ENCODE measurements at regions not wholly inside any gene's neighbourhood (a gene's known extent, or its start where the extent isn't known, plus 50 kb on each side); places are given as distances from the start of the nearest gene placed in this dataset.

DNA sequence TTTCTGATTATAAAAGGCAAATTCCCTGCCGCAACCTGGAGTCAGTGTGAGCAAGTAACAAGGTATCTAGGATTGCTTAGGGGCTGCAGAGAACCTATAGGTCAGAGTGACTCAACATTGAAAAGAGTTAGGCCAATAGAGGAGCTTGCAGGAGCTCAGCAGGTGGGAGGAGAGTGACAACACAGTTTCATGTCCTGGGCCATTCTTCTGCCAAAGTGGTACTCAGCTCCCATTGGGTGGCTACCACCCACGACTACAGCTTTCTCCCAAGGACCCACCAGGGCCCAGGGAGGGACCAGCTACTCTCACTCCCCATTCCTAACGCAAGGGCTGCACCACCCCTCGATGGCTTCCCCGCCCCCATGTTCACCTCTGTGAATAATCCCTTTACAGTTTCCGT is 86.7 kb upstream of the SPATA31C2 start:
- no peak for DNase-seq

DNA sequence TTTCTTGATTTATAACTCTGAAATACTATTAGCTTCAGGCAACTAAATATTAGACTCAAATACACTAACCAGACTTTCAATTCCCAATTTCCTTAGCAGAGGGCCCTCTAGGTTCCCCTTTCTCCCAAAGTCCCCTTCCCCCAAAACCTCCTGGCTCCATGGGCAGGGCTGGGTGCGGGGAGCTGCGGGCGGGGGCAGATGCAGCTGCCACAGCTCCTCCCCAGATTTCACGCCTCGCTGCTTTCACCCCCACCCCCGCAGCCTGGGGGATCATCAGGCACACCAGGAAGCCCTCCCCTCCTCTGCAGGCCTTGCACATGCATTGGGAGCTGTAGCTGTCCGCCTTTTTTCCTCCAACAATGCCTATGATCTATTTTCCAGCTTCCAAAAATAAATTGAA is 82.8 kb upstream of the SPATA31C2 start:
- DNase-seq = no peak

DNA sequence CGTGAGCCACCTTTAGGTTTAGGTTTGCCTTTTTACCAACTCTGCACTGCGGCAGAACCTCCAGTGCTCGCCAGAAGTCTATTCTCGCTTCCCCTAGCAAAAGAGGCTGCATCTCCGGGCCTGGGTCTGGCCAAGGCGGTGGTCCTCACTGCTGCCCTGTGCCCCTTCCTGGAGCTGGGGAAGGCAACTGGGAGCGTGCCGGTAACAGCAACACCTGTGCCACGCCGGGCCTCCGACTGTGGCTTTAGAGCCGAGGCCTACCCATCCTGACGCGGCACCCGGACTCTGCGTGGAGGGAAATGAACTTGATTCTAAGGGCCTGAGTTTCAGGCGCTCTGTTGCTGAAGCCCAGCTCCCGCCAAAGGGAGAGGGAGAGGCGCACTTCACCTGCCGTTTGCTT is 82.4 kb upstream of the SPATA31C2 start:
- no peak for DNase-seq

DNA sequence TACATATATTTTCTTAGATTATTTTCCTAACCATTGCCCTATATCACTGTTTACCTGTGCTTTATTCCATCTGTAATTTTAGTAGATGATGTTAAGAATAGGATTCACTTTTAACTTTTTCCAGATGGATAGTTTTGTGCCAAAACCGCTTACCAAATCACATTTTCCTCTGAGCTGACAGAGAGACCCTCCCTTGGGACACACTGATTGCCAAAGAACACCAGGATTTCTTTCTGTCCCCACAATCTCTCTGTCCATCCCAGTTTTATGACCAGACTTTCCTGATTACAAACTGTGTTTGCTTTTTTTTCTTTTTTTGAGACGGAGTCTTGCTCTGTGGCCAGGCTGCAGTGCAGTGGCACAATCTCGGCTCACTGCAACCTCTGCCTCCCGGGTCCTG is 81.3 kb upstream of the SPATA31C2 start:
- DNase-seq = no peak

DNA sequence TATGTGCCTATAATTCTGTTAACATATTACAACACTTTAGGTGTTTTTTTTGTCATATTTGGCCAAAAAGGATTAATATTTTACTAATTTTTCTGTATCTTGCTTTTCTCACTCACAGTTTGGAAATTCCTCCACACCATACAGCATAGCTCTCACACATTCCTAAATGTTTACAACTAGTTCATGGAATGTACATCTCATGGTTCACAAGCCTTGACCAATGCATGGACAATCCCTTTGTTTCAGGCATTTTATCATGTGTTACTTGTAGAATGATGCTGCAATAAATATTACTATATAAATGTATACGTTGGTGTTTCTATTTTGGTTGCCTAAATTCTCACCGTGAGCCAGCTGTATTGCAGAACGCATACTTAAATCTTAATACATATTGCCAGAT is 80.5 kb upstream of the SPATA31C2 start:
- no peak for DNase-seq

DNA sequence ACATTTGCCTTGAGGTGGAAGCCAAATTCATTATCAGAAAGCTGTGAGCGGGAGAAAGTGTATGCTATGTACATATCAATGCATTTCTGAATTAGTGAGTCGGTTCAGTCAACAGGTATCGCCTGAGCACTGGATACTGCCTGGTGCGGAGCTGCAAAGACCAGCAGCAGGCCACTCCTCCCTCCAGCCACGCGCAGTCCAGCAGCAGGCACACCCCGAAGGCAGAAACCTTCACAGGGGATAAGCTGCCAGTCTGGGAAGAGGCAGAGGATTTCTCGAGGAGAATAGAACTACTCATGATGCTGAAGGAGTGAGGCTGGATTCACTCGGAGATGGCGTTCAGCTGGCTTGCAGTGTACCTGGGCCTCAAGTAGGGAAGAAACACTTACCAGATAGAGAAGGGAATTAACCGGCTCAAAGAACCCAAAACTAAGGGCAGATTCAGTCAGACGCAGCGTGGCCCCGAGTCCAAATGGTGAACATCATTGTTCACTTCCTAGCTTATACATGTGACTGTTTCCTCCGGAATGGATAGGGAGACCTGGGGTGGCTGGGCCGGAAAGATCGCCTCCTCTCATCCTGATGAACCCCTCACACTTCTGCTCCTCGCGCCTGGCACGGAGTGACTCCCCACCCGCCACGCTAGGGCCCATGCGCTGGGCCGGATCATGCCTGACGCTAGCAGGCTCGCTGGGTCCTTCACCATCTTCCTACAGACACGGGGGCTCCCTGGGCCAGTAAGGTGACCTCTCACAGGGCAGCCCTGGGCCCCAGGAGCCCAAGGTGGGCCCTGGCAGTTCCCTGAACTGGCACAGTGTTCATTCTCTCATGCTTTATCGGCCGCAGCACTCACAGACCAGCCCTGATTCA is 78.1 kb upstream of the SPATA31C2 start:
- no peak for DNase-seq

DNA sequence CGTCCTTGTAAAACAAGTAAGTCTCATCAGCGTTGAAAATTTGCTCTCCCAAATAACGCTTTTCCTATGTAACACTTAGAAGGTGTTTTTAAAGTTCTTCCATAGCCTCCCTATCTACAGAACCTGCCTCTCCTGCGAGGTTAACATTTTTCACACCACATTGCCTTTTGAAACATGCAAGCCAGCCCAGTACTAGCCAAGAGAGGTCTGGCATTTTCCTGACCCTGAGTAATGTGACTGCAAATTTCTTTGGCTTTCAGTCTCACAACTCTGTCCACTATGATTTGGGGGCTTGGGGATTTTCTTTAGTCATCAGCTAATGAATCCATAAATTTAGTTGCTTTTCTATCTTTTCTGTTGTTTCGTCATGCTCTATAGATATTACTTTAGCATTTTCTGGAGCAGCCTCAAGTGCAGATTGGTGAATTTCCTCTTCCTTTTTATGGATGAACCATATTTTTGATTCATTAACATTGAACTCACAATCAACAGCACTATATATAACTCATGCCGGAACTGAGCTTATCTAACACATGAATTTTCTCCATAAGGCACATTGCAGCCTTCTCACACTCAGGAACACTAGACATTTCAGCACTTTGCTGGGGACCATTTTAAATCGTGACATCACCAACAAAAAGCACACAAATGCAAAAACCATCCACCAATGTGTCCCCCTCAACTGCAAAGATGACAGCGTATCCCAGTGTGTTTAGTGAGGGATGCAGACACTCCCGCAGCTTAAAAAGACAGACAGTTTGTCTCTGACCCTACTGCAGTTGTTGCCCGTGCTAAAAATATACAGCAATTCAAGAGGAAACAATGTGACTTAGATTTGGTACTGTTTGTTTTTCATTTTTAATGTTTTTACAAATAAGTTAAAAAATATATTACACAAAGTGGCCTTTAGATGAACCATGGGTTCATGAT is 77.2 kb upstream of the SPATA31C2 start:
- no peak for DNase-seq

DNA sequence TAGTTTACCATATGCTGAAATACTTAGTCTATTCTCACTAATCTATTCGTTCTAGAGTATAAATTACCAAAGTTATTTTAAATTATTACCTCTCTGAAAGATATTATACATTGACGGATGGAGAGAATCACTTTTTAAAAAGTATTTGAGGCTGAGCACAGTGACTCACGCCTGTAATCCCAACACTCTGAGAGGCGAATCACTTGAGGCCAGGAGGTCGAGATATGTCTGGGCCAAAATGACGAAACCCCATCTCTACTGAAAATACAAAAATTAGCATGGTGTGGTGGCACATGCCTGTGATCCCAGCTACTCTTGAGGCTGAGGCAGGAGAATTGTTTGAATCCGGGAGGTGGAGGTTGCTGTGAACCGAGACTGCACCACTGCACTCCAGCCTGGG is 64.0 kb upstream of the SPATA31C2 start:
- no peak for DNase-seq

DNA sequence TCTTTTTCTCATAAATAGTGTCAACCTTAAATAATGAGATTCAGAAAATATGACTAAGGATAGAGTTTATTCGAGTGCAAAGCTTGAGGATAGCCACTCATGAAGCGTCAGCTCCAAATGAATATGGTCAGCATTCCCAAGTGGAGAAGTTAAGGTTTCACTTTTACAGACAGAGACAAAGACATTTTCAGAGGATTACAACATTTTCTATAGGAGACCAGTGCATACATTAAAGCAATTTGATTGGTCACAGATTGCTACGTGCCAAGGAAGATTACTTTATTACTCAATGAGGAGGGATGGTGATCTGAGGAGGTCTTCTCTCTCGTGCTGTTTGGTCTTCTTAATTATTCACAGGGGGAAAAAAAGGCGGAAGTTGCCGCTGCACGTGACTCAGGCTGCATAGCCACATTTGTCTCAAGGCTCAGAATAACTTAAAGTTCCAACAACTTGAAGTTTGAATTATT is 60.1 kb upstream of the SPATA31C2 start:
- DNase-seq = no peak

DNA sequence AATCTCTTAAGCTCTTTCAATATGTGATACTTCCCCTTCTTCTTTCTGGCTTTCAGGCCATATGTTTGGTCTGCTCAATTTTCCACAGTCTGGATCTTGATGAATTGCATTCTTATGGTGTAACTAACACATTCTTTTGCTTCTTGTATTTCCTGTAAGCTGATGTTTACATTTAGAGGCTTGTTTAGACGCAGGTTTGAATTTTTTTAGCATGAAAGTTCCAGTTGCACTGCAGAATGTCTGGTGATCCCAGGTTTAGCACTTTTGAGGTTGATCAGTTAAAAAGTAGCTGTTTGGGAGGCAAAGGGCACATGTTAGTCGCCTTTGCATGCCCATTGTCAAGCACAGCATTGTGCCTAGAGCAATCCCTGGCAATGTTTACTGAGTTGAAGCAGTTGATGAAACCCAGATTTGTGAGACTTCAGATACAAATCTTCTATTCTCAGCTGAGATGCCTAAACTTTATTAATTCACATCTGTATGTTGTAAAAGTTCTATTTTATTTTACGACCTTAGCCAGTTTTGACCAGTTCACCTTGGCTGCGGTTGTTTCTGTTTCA is 59.6 kb upstream of the SPATA31C2 start:
- no peak for DNase-seq

DNA sequence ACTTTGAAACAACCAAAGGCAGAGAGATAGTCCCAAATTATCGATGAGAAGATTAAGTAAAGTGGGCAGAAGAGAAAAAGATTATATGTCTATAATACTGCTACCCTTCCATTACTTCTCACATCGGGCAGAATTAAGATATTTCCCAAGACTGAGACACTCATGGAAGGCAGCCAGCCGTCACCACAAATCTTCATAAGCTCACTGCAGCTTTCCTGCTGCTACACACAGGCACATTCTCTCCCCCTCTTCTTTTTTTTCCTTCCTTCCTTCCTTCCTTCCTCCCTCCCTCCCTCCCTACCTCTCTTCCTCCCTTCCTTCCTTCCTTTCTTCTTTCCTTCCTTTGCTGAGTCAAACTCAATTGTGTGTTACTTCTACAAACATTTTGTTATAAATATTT is 58.7 kb upstream of the SPATA31C2 start:
- DNase-seq = no peak

DNA sequence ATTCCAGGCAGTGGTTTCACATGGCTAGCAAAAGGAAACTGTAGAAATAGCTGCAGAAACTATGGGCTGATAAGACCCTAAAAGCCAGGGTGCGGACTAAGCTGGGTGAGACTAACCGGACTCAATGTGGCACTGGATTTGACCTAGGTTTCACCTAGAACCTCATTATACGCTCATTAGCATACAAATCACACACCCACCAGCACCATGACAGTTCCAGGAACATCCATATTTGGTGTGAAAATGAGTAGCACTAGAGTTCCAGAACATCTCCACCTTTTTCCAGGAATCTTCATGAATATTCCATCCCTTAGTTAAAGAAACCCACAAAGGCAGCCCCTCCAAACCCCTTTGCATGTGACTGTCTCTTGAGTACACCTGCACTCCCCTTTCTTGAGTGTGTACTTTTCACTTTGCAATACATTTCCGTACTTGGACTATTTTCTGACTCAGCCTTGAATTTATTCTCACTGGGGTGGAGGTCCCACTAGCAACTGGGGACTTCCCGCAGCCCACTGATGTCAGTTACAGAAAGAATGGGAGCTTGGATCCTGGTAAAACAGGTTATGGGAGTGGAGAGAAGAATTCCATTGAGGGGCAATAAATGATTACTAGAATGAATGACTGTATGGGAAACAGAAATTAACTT is 58.0 kb upstream of the SPATA31C2 start:
- no peak for DNase-seq

DNA sequence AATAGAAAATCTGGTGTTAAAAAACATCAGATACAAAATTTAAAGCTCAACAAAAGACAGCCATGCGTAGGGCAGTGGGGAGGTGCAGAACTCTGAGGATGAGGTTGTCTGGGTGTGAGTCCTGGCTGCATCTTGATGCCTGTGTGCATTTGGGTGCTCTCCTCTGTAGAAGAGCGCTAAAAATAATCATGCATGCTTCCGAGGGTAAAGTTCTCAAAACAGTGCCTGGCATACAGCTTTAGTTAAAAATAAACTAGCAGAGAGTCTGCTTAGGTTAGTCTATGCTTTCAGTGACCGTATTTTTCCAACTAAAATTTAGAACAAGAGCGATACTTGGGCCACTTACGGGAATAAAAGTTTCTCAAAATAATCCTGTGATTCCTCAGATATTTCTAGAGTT is 55.5 kb upstream of the SPATA31C2 start:
- no peak for DNase-seq

DNA sequence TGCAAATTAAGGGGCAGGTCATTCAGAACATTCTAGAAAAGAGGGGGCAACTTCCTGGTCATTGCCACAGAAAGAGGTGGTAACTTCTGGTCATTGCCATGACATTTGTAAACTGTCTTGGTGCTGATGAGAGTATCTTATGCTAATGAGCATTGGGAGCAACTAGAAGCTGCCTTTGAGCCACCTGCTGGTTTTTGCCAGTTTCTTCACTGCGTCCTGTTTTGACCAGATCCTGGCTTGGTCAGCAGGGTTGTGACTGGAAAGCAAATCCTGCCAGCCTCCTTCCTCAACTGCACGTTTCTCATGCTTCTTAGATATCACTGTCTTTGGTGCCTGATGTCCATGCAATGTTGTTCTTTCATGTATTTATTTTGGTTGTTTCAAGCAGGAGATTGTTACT is 53.2 kb upstream of the SPATA31C2 start:
- DNase-seq = no peak

DNA sequence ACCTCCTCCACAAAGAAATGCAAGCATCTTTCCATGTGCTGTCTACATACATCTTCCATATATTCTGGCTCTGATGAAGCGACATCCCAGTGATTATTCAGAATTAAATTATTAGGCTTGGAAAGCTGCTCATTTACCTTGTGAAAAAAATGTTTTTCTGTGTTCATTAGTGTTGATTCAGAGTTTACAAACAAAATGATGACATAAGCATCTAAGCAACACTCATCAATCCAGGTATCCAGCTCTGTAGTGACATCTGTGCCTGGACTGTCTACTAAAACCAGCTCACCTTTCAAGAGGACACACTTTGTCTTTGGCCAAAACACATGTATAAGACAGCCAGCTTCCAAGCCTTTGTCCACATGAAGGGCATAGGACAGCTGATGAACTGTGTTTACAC is 51.1 kb upstream of the SPATA31C2 start:
- no peak for DNase-seq

Data from activated effector memory CD4-positive, alpha-beta T cell treated with anti-CD3 and anti-CD28 coated beads, Interleukin-2, amount 50 U/mL, for 16 hours (primary cell).